Keratinocyte (primary cell): ENCODE measurements at regions not wholly inside any gene's neighbourhood (a gene's known extent, or its start where the extent isn't known, plus 50 kb on each side); places are given as distances from the start of the nearest gene placed in this dataset.
"Not testable (repeated sequence)": the region's sequence is repeated elsewhere in the genome, so short reads cannot be mapped to it uniquely, and the experiment has no call there.

Source experiments
- CTCF ChIP-seq, 3 experiments: IDR thresholded peaks in 1 of 3; conservative IDR thresholded peaks in 1 of 3; optimal IDR thresholded peaks in 1 of 3; 2 replicates in 2 of 3; 3 replicates in 1 of 3; pipeline versions ENCODE3 to v1.5.1; 2011; ENCODE audit warnings: low read length in 3 of 3, mild to moderate bottlenecking in 3 of 3, moderate library complexity in 2 of 3, control low read depth in 1 of 3, inconsistent platforms in 1 of 3; ENCODE audit not compliant: insufficient read depth in 2 of 3; ENCODE audit errors: extremely low read depth in 1 of 3
- EZH2 ChIP-seq: IDR thresholded peaks from one replicate; pipeline ENCODE4 v1.6.1; 2012; ENCODE audit warnings: inconsistent platforms, mild to moderate bottlenecking, low read length, moderate library complexity

DNA sequence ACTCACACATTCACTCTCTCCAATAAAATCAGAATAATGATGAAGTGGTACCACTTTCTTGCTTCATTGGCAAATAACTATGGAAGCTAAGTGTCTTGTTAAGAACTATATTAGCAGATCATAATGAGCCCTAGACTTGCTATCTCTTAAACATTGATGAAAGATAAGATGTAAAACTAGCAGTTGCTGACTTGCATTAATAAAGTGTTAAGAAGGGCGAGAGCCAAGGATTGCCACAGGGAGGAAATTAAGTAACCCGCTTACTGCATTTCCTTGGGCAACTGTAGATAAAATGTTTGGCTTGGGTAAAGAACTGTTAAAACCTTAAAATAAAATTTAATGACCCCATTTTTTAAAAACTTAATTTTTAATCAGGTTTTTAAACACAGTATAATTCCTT, 167.0 kb downstream of the SPATA31A6 start:
- not testable (repeated sequence) for TF ChIP-seq CTCF (optimal IDR thresholded peaks at IDR 0.05 in 1 of 3, IDR thresholded peaks at IDR 0.05 in 1 of 3, conservative IDR thresholded peaks at IDR 0.05 in 1 of 3; ENCODE audit: extremely low read depth in 1 of 3, insufficient read depth in 2 of 3, low read length in 3 of 3); EZH2
